K562 (cell line): ENCODE measurements at regions not wholly inside any gene's neighbourhood (a gene's known extent, or its start where the extent isn't known, plus 50 kb on each side); places are given as distances from the start of the nearest gene placed in this dataset.

Experiments
- ATAC-seq: fragments of 200-7000 bp; cut with Tn5 transposase; 3 replicates; pipeline ENCODE4 v1.9.1; 2020; ENCODE audit warnings: moderate library complexity
- BruUV-seq: library from RNA; stranded (reverse); fragments of 400-500 nt; replicated peaks from 2 replicates; lab custom pipeline; 2021; lab: Mats Ljungman, UMichigan
- CTCF ChIA-PET: fragments of 300-600 bp; formaldehyde crosslinking; extraction: SDS; loops from one replicate; lab custom pipeline; 2021; ENCODE audit warnings: low intra/inter-chr PET ratio; lab: Yijun Ruan, JAX
- POLR2A ChIA-PET: fragments of 300-600, 350-650 bp; sonication (Branson Sonifier 250); formaldehyde crosslinking; extraction: SDS; loops from one replicate; lab custom pipeline; 2021; ENCODE audit warnings: antibody characterized with exemption, inconsistent platforms; lab: Yijun Ruan, JAX
- DNase-seq, 4 experiments: peaks; one replicate each; pipeline versions ENCODE4 v3.0.0 to v3.0.0-alpha.2; 2011 to 2018; ENCODE audit warnings: low spot score in 3 of 4, mixed read lengths in 3 of 4; ENCODE audit errors: extremely low read depth in 1 of 4
- FAIRE-seq: peaks from 2 replicates; lab custom pipeline; 2011; peaks lifted over from hg19 to GRCh38; lab: Jason Lieb, UNC
- H2AFZ ChIP-seq: 2 replicates; pipeline ENCODE4 v1.6.0; 2011; ENCODE audit warnings: low read depth, low read length, control low read depth, inconsistent platforms
- H3K27ac ChIP-seq: fragments of 200-600 bp; 3 replicates; pipeline ENCODE4 v1.8.0; 2011; ENCODE audit warnings: low read depth, mild to moderate bottlenecking, control low read depth, inconsistent platforms, low read length, moderate library complexity, mixed read lengths; ENCODE audit errors: extremely low read depth
- H3K27me3 ChIP-seq, 2 experiments: fragments of 300-600 bp in 1 of 2; 2 replicates in 1 of 2; 3 replicates in 1 of 2; pipeline versions ENCODE4 v1.6.0 to v1.8.0; 2011; ENCODE audit warnings: inconsistent platforms in 2 of 2, low read length in 2 of 2, mild to moderate bottlenecking in 1 of 2, mixed read lengths in 1 of 2, moderate library complexity in 1 of 2; ENCODE audit not compliant: control insufficient read depth in 2 of 2, insufficient read depth in 2 of 2
- H3K36me3 ChIP-seq: fragments of 300-600 bp; 3 replicates; pipeline ENCODE4 v1.8.0; 2011; ENCODE audit warnings: mild to moderate bottlenecking, low read length, inconsistent platforms; ENCODE audit not compliant: control insufficient read depth, insufficient read depth
- H3K4me1 ChIP-seq, 2 experiments: fragments of 200-600 bp in 1 of 2; replicated peaks in 1 of 2; 2 replicates in 1 of 2; 3 replicates in 1 of 2; pipeline versions ENCODE4 v1.5.1 to v1.8.0; 2011; ENCODE audit warnings: inconsistent platforms in 2 of 2, low read length in 2 of 2, mild to moderate bottlenecking in 1 of 2, mixed read lengths in 1 of 2, moderate library complexity in 1 of 2; ENCODE audit not compliant: control insufficient read depth in 2 of 2, insufficient read depth in 2 of 2
- H3K4me2 ChIP-seq: 2 replicates; pipeline ENCODE4 v1.6.1; 2011; ENCODE audit warnings: low read length, control low read depth, inconsistent platforms, mixed read lengths; ENCODE audit not compliant: insufficient read depth
- H3K4me3 ChIP-seq: fragments of 200-600 bp; sonication (generic), shearing (Covaris generic); 2 replicates; pipeline ENCODE4 v1.5.1; 2016; ENCODE audit warnings: control low read depth, inconsistent platforms
- H3K79me2 ChIP-seq: fragments of 200-600 bp; 3 replicates; pipeline ENCODE4 v1.8.0; 2011; ENCODE audit warnings: low read length, inconsistent platforms; ENCODE audit not compliant: control insufficient read depth, insufficient read depth
- H3K9ac ChIP-seq, 2 experiments: 2 replicates each; pipeline versions ENCODE4 v1.6.0 to v1.6.1; 2011; ENCODE audit warnings: low read depth in 2 of 2, low read length in 2 of 2, control low read depth in 1 of 2, inconsistent platforms in 1 of 2, mild to moderate bottlenecking in 1 of 2, mixed read lengths in 1 of 2; ENCODE audit not compliant: insufficient read depth in 1 of 2
- H3K9me1 ChIP-seq: one replicate; pipeline ENCODE4 v1.6.0; 2011; ENCODE audit warnings: inconsistent platforms, mild to moderate bottlenecking, low read length, moderate library complexity; ENCODE audit not compliant: control insufficient read depth, insufficient read depth
- H3K9me3 ChIP-seq: replicated peaks from 2 replicates; pipeline ENCODE4 v1.5.1; 2011; ENCODE audit warnings: low read depth, low read length, inconsistent platforms; ENCODE audit not compliant: control insufficient read depth, insufficient read depth
- H4K20me1 ChIP-seq: replicated peaks from 2 replicates; pipeline ENCODE4 v1.6.1; 2011; ENCODE audit warnings: low read length, inconsistent platforms, mixed read lengths; ENCODE audit not compliant: control insufficient read depth, insufficient read depth
- MAFG ChIP-seq: fragments of 450-650 bp; conservative IDR thresholded peaks from 2 replicates; pipeline ENCODE4 v1.6.1; 2016; ENCODE audit warnings: missing genetic modification characterization, missing compliant biosample characterization
- MEF2A ChIP-seq: IDR thresholded peaks from 2 replicates; pipeline ENCODE4 v1.6.1; 2011; ENCODE audit warnings: low read depth, mild to moderate bottlenecking, low read length, moderate library complexity; ENCODE audit not compliant: control insufficient read depth
- ZNF316 ChIP-seq: fragments of 450-650 bp; IDR thresholded peaks from 2 replicates; pipeline ENCODE4 v1.6.1; 2016
- ZNF584 ChIP-seq: fragments of 200-800 bp; sonication (Bioruptor generic); IDR thresholded peaks from 2 replicates; pipeline ENCODE4 v1.6.1; 2016; ENCODE audit warnings: low read depth, mild to moderate bottlenecking, missing genetic modification characterization, missing compliant biosample characterization
- WGBS: fragments of 100-300 bp; shearing (Covaris generic); methylation state at CpG from one replicate; pipeline ENCODE4 v1.1.6; 2016; ENCODE audit warnings: low coverage, mixed read lengths; ENCODE audit not compliant: insufficient coverage; ENCODE audit errors: missing lambda C conversion rate; 5-methylcytosine and 5-hydroxymethylcytosine counted together
- in situ Hi-C: fragments of 300-500 bp; cut with MboI; formaldehyde crosslinking; loops from 4 replicates; pipeline ENCODE4 v1.15.0; 2018; ENCODE audit warnings: inconsistent platforms, mixed read lengths
- intact Hi-C: fragments of 100-400 bp; cut with micrococcal nuclease; formaldehyde crosslinking; loops from 2 replicates; pipeline ENCODE4 v1.14.2; 2022

- WGBS, result 0% methylated on average over 2 of the region's 2 CpGs
- H3K4me2 ChIP-seq, result no peak overlapping the region
- ChIA-PET POLR2A (no interaction called here), CTCF (interaction anchor here (0.6 kb wide), 1 partner anchor 374 kb away, joined by 4 read pairs; no protein-coding TSS in a partner anchor)
- no peaks in the 10 kb centered on the region for H3K9me1 ChIP-seq
- H2AFZ ChIP-seq, result no peak overlapping the region
- H3K27ac ChIP-seq, result no peak overlapping the region
- BruUV-seq, result no TSS peak
- no peaks in the 10 kb centered on the region for H3K79me2 ChIP-seq
- ATAC-seq (no peak), FAIRE-seq (no peak), DNase-seq (no peak)
- no peaks in the 10 kb centered on the region for H3K36me3 ChIP-seq
- no peaks in the 10 kb centered on the region for H3K9me3 ChIP-seq
- no peak overlapping the region for H3K4me3 ChIP-seq
- TF ChIP-seq MEF2A, result no peak
- peak; percentile 30; the same call in 1 of the 2 replicates for TF ChIP-seq MAFG (tag)
- TF ChIP-seq ZNF316, result peak; percentile 57
- TF ChIP-seq, all 486 proteins: peak for 2
- Histone ChIP-seq H3K4me1 (no peaks in the 10 kb centered on the region), H3K9ac (no peak overlapping the region), H3K27me3 (no peaks in the 10 kb centered on the region), H4K20me1 (no peaks in the 10 kb centered on the region)
- intact Hi-C loops (no loop called here), in situ Hi-C loops (no loop called here)
These were observed 400.0 kb upstream of the PDE4D start for GRCh38 chr5:60293518-60293917.

- 6% methylated on average over 5 of the region's 5 CpGs for WGBS
- Histone ChIP-seq H3K4me2 (no peak overlapping the region), H3K27ac (no peak overlapping the region), H3K9me1 (no peaks in the 10 kb centered on the region), H3K4me3 (no peak overlapping the region), H3K9me3 (no peaks in the 10 kb centered on the region), H3K4me1 (no peaks in the 10 kb centered on the region), H2AFZ (no peak overlapping the region), H3K27me3 (no peaks in the 10 kb centered on the region), H3K79me2 (no peaks in the 10 kb centered on the region), H3K9ac (no peak overlapping the region), H4K20me1 (no peaks in the 10 kb centered on the region), H3K36me3 (no peaks in the 10 kb centered on the region)
- DNase-seq (peak; percentile 28 to 66 (median 40)), ATAC-seq (peak; percentile 83), FAIRE-seq (no peak)
- intact Hi-C loops, result loop anchor here (2.0 kb wide), 1 partner anchor 476 kb away; no protein-coding TSS in a partner anchor
- in situ Hi-C loops, result no loop called here
- ChIA-PET CTCF (interaction anchor here (1.4 kb wide), 1 partner anchor 477 kb away, joined by 4 read pairs; no protein-coding TSS in a partner anchor), POLR2A (no interaction called here)
- no TSS peak for BruUV-seq
- TF ChIP-seq ZNF584 (CRISPR knock-in tag), result no peak
These were observed 393.7 kb upstream of the PDE4D start for GRCh38 chr5:60287174-60287771.
